Parathyroid adenoma (tissue), 2 donors: ENCODE measurements at regions not wholly inside any gene's neighbourhood (a gene's known extent, or its start where the extent isn't known, plus 50 kb on each side); places are given as distances from the start of the nearest gene placed in this dataset.

ENCODE experiments used
- H2AFZ ChIP-seq: fragments of 300-600 bp; sonication (generic); one replicate; pipeline ENCODE4 v1.7.0; 2017; ENCODE audit warnings: antibody characterized with exemption, mild to moderate bottlenecking
- H3K27ac ChIP-seq: fragments of 300-600 bp; sonication (generic); one replicate; pipeline ENCODE4 v1.7.0; 2017
- H3K27me3 ChIP-seq: fragments of 300-600 bp; sonication (generic); one replicate; pipeline ENCODE4 v1.7.0; 2017; ENCODE audit warnings: low read length; ENCODE audit not compliant: control insufficient read depth, insufficient read depth
- H3K36me3 ChIP-seq: fragments of 300-600 bp; sonication (generic); one replicate; pipeline ENCODE4 v1.7.0; 2017; ENCODE audit warnings: low read length; ENCODE audit not compliant: control insufficient read depth, insufficient read depth
- H3K4me1 ChIP-seq: fragments of 300-600 bp; sonication (generic); one replicate; pipeline ENCODE4 v1.7.0; 2017; ENCODE audit warnings: control low read depth
- H3K4me2 ChIP-seq: fragments of 300-600 bp; sonication (generic); one replicate; pipeline ENCODE4 v1.7.0; 2017; ENCODE audit warnings: low read length
- H3K4me3 ChIP-seq: fragments of 300-600 bp; sonication (generic); one replicate; pipeline ENCODE4 v1.7.0; 2017; ENCODE audit warnings: low read depth, low read length
- H3K79me2 ChIP-seq: fragments of 300-600 bp; sonication (generic); one replicate; pipeline ENCODE4 v1.7.0; 2017; ENCODE audit warnings: control low read depth
- H3K9ac ChIP-seq: fragments of 300-600 bp; sonication (generic); one replicate; pipeline ENCODE4 v1.7.0; 2017; ENCODE audit warnings: mild to moderate bottlenecking
- H3K9me3 ChIP-seq: fragments of 300-600 bp; sonication (generic); one replicate; pipeline ENCODE4 v1.7.0; 2017; ENCODE audit warnings: low read length; ENCODE audit not compliant: control insufficient read depth
- CTCF ChIP-seq: fragments of 300-600 bp; sonication (generic); IDR thresholded peaks from one replicate; pipeline ENCODE4 v1.7.0; 2017; ENCODE audit warnings: antibody characterized with exemption, mild to moderate bottlenecking
- donor health status: primary hyperparathyroidism.

- Histone ChIP-seq H3K27ac (no peak overlapping the region), H3K4me3 (no peak overlapping the region), H3K27me3 (no peaks in the 10 kb centered on the region), H3K79me2 (no peaks in the 10 kb centered on the region), H3K9me3 (no peaks in the 10 kb centered on the region), H3K4me2 (no peak overlapping the region), H2AFZ (no peak overlapping the region), H3K9ac (no peak overlapping the region), H3K36me3 (no peaks in the 10 kb centered on the region), H3K4me1 (no peaks in the 10 kb centered on the region)
- TF ChIP-seq CTCF: no peak
These were observed 105.3 kb upstream of the ASIC2 start for GRCh38 chr17:33398386-33398785.

- no peaks in the 10 kb centered on the region for H3K27me3 ChIP-seq
- H3K9ac ChIP-seq: no peak overlapping the region
- no peaks in the 10 kb centered on the region for H3K36me3 ChIP-seq
- no peaks in the 10 kb centered on the region for H3K4me1 ChIP-seq
- no peak overlapping the region for H3K27ac ChIP-seq
- H2AFZ ChIP-seq: no peak overlapping the region
- TF ChIP-seq CTCF: no peak
- no peaks in the 10 kb centered on the region for H3K9me3 ChIP-seq
- no peaks in the 10 kb centered on the region for H3K79me2 ChIP-seq
- no peak overlapping the region for H3K4me3 ChIP-seq
- H3K4me2 ChIP-seq: no peak overlapping the region
These were observed 108.2 kb upstream of the ASIC2 start for GRCh38 chr17:33401249-33401648.

- Histone ChIP-seq H3K4me1 (no peaks in the 10 kb centered on the region), H3K79me2 (no peaks in the 10 kb centered on the region), H3K27me3 (no peaks in the 10 kb centered on the region), H3K36me3 (no peaks in the 10 kb centered on the region), H3K9me3 (no peaks in the 10 kb centered on the region), H3K4me2 (no peak overlapping the region), H3K27ac (no peak overlapping the region), H3K9ac (no peak overlapping the region), H3K4me3 (no peak overlapping the region), H2AFZ (no peak overlapping the region)
- no peak for TF ChIP-seq CTCF
These were observed 110.1 kb upstream of the ASIC2 start for GRCh38 chr17:33403194-33403593.

GRCh38 chr17:33404070-33404819, 111.2 kb upstream of the ASIC2 start:
- Histone ChIP-seq H3K4me1 (no peaks in the 10 kb centered on the region), H3K9me3 (no peaks in the 10 kb centered on the region), H3K4me3 (no peak overlapping the region), H3K36me3 (no peaks in the 10 kb centered on the region), H3K79me2 (no peaks in the 10 kb centered on the region), H3K27ac (no peak overlapping the region), H3K4me2 (no peak overlapping the region), H2AFZ (no peak overlapping the region), H3K9ac (no peak overlapping the region), H3K27me3 (no peaks in the 10 kb centered on the region)
- no peak for TF ChIP-seq CTCF

GRCh38 chr17:33416131-33416530, 123.0 kb upstream of the ASIC2 start:
- Histone ChIP-seq H3K4me2 (no peak overlapping the region), H3K79me2 (no peaks in the 10 kb centered on the region), H2AFZ (no peak overlapping the region), H3K36me3 (no peaks in the 10 kb centered on the region), H3K27ac (no peak overlapping the region), H3K9ac (no peak overlapping the region), H3K4me3 (no peak overlapping the region), H3K27me3 (no peaks in the 10 kb centered on the region), H3K4me1 (no peaks in the 10 kb centered on the region), H3K9me3 (no peaks in the 10 kb centered on the region)
- TF ChIP-seq CTCF: no peak
